ENCODE measurements at regions not wholly inside any gene's neighbourhood (a gene's known extent, or its start where the extent isn't known, plus 50 kb on each side); places are given as distances from the start of the nearest gene placed in this dataset.
A peak's percentile ranks its signal among the peaks of the same experiment; 100 is the strongest.

GRCh38 chr10:9010931-9011670 is 956.6 kb downstream of the GATA3 start:
- CTCF ChIA-PET: interaction anchor here (0.8 kb wide), 2 partner anchors 8 to 198 kb away, joined by 3 read pairs; no protein-coding TSS in a partner anchor

GRCh38 chr10:9012312-9012711 is 957.8 kb downstream of the GATA3 start:
- no peaks in the 10 kb centered on the region for H3K36me3 ChIP-seq (ENCODE audit: insufficient read depth, low read length)
- peak overlapping the region; percentile 48 for H3K27ac Mint-ChIP-seq
- POLR2A ChIA-PET: interaction anchor here (0.8 kb wide), 1 partner anchor 197 kb away, joined by 3 read pairs; no protein-coding TSS in a partner anchor

More at GRCh38 chr10:9010931-9011670, 956.6 kb downstream of the GATA3 start:
- Mint-ChIP-seq H3K27me3 (no peaks in the 10 kb centered on the region), H3K27ac (peak overlapping the region; percentile 48), H3K4me3 (peak overlapping the region; percentile 35), H3K4me1 (ENCODE audit: low read depth) (peaks cover 57% of the 10 kb centered on the region), H3K36me3 (ENCODE audit: low read depth) (peaks cover 5% of the 10 kb centered on the region), H3K9me3 (no peaks in the 10 kb centered on the region)
- Histone ChIP-seq H3K27ac (ENCODE audit: low read depth in 1 of 2, low read length in 2 of 2) (no peak overlapping the region), H3K9me3 (ENCODE audit: control insufficient read depth in 1 of 2, insufficient read depth in 1 of 2, low read length in 2 of 2) (no peaks in the 10 kb centered on the region), H3K4me3 (ENCODE audit: low read length) (no peak overlapping the region), H3K36me3 (ENCODE audit: insufficient read depth, low read length) (no peaks in the 10 kb centered on the region), H3K27me3 (ENCODE audit: control insufficient read depth in 1 of 2, insufficient read depth in 2 of 2, low read length in 2 of 2) (no peaks in the 10 kb centered on the region), H3K4me1 (ENCODE audit: insufficient read depth, low read length) (peaks cover 8% of the 10 kb centered on the region)
- POLR2A ChIA-PET: interaction anchor here (0.8 to 2.6 kb wide), 4 partner anchors 10 to 198 kb away, joined by 3 to 34 read pairs (median 4); no protein-coding TSS in a partner anchor
- ATAC-seq (ENCODE audit: poor library complexity) (no peak), DNase-seq (no peak)
- TF ChIP-seq CTCF (IDR thresholded peaks at IDR 0.05): no peak
- intact Hi-C loops (cut with DNase I, micrococcal nuclease): loop anchor here (2.0 to 10.0 kb wide), 2 partner anchors 86 to 956 kb away; partner anchors contain the start of gene GATA3 (in 1 of the 2)

GRCh38 chr10:9015005-9015404 is 960.5 kb downstream of the GATA3 start:
- ATAC-seq (ENCODE audit: poor library complexity): no peak
- no peak for DNase-seq
- H3K27me3 ChIP-seq (ENCODE audit: control insufficient read depth in 1 of 2, insufficient read depth in 2 of 2, low read length in 2 of 2): no peaks in the 10 kb centered on the region
- no peaks in the 10 kb centered on the region for H3K36me3 ChIP-seq (ENCODE audit: insufficient read depth, low read length)
- H3K4me1 Mint-ChIP-seq (ENCODE audit: low read depth): peaks cover 23% of the 10 kb centered on the region
- no peaks in the 10 kb centered on the region for H3K9me3 ChIP-seq (ENCODE audit: control insufficient read depth in 1 of 2, insufficient read depth in 1 of 2, low read length in 2 of 2)
- ChIA-PET CTCF (no interaction called here), POLR2A (interaction anchor here (0.6 to 1.4 kb wide), 2 partner anchors 81 to 1135 kb away, joined by 3 to 9 read pairs; no protein-coding TSS in a partner anchor)
- no peak overlapping the region for H3K27ac ChIP-seq (ENCODE audit: low read depth in 1 of 2, low read length in 2 of 2)
- no peaks in the 10 kb centered on the region for H3K9me3 Mint-ChIP-seq
- intact Hi-C loops (cut with DNase I, micrococcal nuclease): loop anchor here in 1 of 2 experiments (5.0 to 10.0 kb wide), 2 partner anchors 82 to 960 kb away; partner anchors contain the start of gene GATA3
- peaks cover 3% of the 10 kb centered on the region for H3K36me3 Mint-ChIP-seq (ENCODE audit: low read depth)
- H3K27me3 Mint-ChIP-seq: no peaks in the 10 kb centered on the region
- no peak overlapping the region for H3K4me3 ChIP-seq (ENCODE audit: low read length)
- no peak for TF ChIP-seq CTCF (IDR thresholded peaks at IDR 0.05)
- peaks cover 2% of the 10 kb centered on the region for H3K4me1 ChIP-seq (ENCODE audit: insufficient read depth, low read length)
- peak overlapping the region; percentile 14 for H3K27ac Mint-ChIP-seq
- H3K4me3 Mint-ChIP-seq: no peak overlapping the region

More at GRCh38 chr10:9012312-9012711, 957.8 kb downstream of the GATA3 start:
- H3K27me3 Mint-ChIP-seq: no peaks in the 10 kb centered on the region
- no peaks in the 10 kb centered on the region for H3K9me3 Mint-ChIP-seq
- H3K4me1 ChIP-seq (ENCODE audit: insufficient read depth, low read length): peaks cover 8% of the 10 kb centered on the region
- DNase-seq (no peak), ATAC-seq (ENCODE audit: poor library complexity) (no peak)
- TF ChIP-seq CTCF (IDR thresholded peaks at IDR 0.05): no peak
- no peak overlapping the region for H3K4me3 Mint-ChIP-seq
- peaks cover 5% of the 10 kb centered on the region for H3K36me3 Mint-ChIP-seq (ENCODE audit: low read depth)
- H3K27me3 ChIP-seq (ENCODE audit: control insufficient read depth in 1 of 2, insufficient read depth in 2 of 2, low read length in 2 of 2): no peaks in the 10 kb centered on the region
- H3K4me1 Mint-ChIP-seq (ENCODE audit: low read depth): peaks cover 50% of the 10 kb centered on the region
- H3K4me3 ChIP-seq (ENCODE audit: low read length): no peak overlapping the region
- H3K9me3 ChIP-seq (ENCODE audit: control insufficient read depth in 1 of 2, insufficient read depth in 1 of 2, low read length in 2 of 2): no peaks in the 10 kb centered on the region
- intact Hi-C loops (cut with DNase I, micrococcal nuclease): loop anchor here in 1 of 2 experiments (10.0 kb wide), 1 partner anchor 958 kb away; the partner anchor contains the start of gene GATA3
- CTCF ChIA-PET: no interaction called here
- H3K27ac ChIP-seq (ENCODE audit: low read depth in 1 of 2, low read length in 2 of 2): no peak overlapping the region

Measured in CD4-positive, alpha-beta T cell (primary cell).